GM20431 (cell line): ENCODE measurements at regions not wholly inside any gene's neighbourhood (a gene's known extent, or its start where the extent isn't known, plus 50 kb on each side); places are given as distances from the start of the nearest gene placed in this dataset.

Experiments used
- in situ Hi-C: fragments of 300-500 bp; cut with MseI, MboI; formaldehyde crosslinking; loops from one replicate; pipeline ENCODE4 v1.15.0; 2020; ENCODE audit warnings: low sequenced_read_pairs; ENCODE audit not compliant: unreplicated experiment

DNA sequence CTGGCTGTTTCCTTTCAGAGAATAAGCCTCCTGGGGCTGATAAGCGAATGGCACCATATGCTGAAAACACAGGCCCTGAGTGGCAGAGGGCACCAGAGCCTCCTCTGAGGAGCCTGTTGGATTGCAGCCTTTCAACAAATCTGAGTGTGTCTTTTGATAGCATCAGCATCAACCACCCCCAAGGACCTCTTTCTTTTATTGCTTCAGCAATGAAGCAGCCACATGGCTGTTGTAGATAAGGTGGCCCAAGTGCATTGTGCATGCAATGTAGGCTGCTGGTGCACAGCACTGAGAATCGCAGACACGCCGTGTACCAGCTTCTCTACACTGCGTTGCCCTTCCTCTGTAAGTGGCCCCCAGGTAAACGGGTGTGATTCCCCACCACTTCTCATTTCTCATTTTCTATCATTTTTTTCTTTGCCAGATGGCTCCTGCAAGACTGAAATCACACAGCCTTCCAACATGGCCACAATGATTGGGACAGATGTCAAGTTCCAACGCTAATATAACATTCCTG lies 191.7 kb downstream of the DAD1 start:
- in situ Hi-C loops, result loop anchor here (10.0 to 25.0 kb wide), 3 partner anchors 68 to 440 kb away; partner anchors contain the start of genes MMP14 and MRPL52

DNA sequence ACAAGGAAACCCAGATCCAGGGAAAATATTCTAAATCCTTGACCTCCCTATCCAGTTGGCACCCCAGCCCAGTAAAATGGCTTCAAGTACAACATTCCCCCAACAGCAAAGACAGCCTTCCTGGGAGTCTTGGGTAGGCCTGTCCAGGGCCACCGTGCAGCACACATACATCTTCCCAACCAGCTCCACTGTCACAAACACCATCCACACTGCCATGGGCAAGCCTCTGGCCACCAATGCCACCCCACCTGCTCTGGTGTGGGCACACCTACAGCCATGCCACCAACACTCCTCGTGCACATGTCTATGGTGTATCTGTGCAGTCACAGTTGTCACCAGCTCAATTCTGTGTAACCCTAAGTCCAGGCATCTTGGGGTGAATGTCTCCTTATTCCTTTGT lies 193.2 kb downstream of the DAD1 start:
- in situ Hi-C loops, result loop anchor here (10.0 to 25.0 kb wide), 3 partner anchors 69 to 441 kb away; partner anchors contain the start of genes MMP14 and MRPL52

GRCh38 chr14:22394616-22395015 lies 194.4 kb downstream of the DAD1 start:
- in situ Hi-C loops, result loop anchor here (10.0 to 25.0 kb wide), 3 partner anchors 70 to 443 kb away; partner anchors contain the start of genes MMP14 and MRPL52

DNA sequence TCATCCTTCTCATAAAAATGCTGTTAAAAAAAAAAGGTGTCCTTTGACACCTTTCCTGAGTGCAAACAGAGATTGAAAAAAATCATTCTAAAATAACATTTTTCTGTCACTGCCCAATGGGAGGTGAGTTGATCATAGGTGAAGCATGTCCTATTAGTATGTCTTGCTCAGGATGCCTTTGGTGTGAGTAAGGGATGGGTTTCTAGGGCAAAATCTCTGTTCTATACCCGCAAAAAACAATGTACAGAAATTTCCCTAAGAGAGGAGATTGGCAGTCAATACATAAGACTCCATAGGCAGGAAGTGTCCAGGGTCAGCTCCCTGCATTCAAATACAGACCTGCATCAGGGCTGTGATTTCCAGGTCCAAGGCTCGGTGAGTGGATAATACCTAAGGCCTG lies 195.2 kb downstream of the DAD1 start:
- in situ Hi-C loops, result loop anchor here (10.0 to 25.0 kb wide), 3 partner anchors 71 to 444 kb away; partner anchors contain the start of genes MMP14 and MRPL52

DNA sequence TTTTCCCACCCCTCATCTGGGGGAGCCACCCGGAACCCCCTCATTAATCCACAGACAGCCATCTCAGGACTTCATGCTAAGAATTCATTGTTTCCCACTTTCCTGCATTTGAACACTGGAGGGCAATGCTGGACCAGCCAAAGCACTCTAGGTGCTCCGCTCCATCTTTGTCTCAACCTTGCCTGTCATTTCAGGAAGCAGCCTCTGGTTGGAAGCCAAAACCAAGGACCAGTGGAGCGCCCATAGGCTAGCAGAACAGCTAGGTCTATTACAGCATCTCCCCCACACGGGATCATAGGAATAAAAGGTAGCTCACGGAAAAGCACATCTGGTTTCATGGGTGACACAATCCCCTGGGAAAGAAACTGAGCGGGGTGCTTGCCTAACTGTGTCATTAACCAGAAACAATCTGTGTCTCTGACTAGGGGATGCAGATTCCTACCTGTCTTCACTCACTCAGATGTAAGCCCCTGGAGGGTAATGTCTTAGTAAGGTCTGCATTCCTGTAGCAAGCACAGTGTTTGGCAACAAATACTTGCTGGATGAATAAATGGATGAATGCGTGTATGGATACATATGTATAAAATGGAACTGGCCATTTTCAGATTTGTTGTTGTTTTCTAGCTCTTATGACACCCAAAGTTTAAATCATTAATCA lies 197.0 kb downstream of the DAD1 start:
- in situ Hi-C loops, result loop anchor here (10.0 to 25.0 kb wide), 3 partner anchors 73 to 445 kb away; partner anchors contain the start of genes MMP14 and MRPL52

DNA sequence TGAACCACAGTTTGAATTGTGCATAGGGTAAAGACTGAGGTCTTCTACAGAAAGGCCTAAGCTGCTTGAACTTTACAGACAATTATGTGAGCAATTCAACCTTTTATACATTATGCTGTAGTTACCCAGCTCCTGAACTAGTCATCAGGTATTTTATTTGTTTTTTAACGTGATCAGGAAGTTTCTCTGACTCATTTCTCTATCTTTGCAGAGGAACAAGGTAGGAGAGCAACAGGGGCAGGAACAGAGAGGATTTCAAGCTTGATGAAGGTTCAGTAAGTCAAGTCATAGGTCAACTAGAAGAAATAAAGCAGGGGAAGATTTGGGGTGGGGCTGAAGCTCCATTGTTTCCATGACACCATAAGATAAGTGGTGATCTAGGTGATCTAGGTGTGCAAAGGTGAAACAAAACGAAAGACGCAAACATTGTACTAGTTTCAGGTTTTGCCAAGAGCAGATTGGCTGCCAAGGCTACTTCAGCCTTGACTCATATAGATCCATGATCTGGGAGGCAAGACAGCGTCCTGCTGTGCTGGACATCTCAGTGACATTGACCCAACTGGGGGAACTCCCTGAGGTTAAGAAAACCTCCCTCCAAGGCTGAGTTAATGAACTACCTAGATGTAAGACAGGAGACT lies 198.1 kb downstream of the DAD1 start:
- in situ Hi-C loops, result loop anchor here (10.0 to 25.0 kb wide), 3 partner anchors 74 to 446 kb away; partner anchors contain the start of genes MMP14 and MRPL52

DNA sequence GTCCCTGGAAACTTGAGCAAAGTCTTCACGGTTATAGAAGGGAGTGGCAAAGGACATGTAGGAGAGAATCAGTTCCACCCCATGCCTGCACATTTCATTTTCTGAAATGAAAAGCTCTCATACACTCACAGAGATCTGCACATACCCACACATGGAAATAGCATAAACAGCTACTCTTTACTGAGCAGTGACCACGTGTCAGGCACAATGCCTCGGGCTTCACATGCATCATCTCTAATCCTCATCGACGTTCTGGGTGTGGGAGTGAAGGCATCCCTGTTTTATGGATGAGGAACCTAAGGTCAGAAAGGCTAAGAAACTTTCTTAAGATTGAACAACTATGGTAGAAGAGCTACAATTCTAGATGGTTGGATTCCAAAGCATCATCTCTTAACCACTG lies 198.8 kb downstream of the DAD1 start:
- in situ Hi-C loops, result loop anchor here (10.0 to 25.0 kb wide), 3 partner anchors 75 to 447 kb away; partner anchors contain the start of genes MMP14 and MRPL52

GRCh38 chr14:22388669-22389595 lies 200.1 kb downstream of the DAD1 start:
- in situ Hi-C loops, result loop anchor here (25.0 kb wide), 2 partner anchors 173 to 448 kb away; partner anchors contain the start of genes MMP14 and MRPL52

- in situ Hi-C loops, result loop anchor here (25.0 kb wide), 2 partner anchors 174 to 449 kb away; partner anchors contain the start of genes MMP14 and MRPL52
Observed at GRCh38 chr14:22387776-22388241, 201.2 kb downstream of the DAD1 start.

- in situ Hi-C loops, result loop anchor here (25.0 kb wide), 2 partner anchors 175 to 450 kb away; partner anchors contain the start of genes MMP14 and MRPL52
Observed at GRCh38 chr14:22386924-22387775, 201.9 kb downstream of the DAD1 start.

DNA sequence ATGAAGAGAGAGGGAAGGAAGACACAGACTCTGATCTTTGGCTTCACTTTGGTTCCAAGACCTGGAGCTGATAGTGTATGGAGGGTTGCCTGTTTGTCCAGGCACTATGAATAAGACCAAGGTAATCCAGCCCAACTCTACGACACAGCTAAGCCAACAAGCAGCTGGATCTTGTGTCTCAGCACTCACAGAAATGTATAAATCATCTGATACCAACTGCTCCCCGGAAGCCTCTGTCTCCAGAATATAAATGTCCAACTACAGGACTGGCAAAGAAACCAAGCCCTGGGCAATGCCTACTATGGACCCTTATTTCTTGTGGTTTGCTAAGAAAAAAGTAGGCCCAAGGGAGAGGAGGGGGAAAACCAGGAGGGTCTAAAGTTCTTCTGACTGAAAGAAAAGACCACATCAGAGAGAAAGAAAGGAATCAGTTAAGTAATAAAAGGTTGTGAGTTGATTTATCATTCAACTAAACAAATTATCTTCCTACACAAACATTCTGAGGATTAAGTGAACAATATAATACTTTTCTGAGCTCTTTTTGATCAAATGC lies 204.0 kb downstream of the DAD1 start:
- in situ Hi-C loops, result loop anchor here (25.0 kb wide), 2 partner anchors 177 to 452 kb away; partner anchors contain the start of genes MMP14 and MRPL52

DNA sequence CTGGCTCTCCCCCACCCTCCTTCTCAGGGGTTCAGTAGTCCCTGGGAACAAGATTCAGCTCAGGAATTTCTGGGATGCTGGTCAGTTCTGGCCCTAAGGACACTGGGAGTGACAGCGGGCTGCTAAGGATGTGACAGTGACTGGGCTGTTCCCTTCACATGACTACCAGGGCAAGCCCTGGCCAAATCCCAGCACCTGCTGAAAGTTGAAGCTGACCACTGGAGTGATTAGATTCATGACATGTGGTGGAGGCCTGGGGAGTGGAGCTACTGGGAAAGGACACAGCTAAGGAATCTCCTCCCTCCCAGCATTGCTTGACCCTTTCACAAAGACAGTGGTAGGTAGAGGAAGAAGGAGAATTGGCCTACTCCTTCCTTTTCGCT lies 204.9 kb downstream of the DAD1 start:
- in situ Hi-C loops, result loop anchor here (25.0 kb wide), 2 partner anchors 178 to 453 kb away; partner anchors contain the start of genes MMP14 and MRPL52

GRCh38 chr14:22383515-22384166 lies 205.4 kb downstream of the DAD1 start:
- in situ Hi-C loops, result loop anchor here (25.0 kb wide), 2 partner anchors 179 to 454 kb away; partner anchors contain the start of genes MMP14 and MRPL52

DNA sequence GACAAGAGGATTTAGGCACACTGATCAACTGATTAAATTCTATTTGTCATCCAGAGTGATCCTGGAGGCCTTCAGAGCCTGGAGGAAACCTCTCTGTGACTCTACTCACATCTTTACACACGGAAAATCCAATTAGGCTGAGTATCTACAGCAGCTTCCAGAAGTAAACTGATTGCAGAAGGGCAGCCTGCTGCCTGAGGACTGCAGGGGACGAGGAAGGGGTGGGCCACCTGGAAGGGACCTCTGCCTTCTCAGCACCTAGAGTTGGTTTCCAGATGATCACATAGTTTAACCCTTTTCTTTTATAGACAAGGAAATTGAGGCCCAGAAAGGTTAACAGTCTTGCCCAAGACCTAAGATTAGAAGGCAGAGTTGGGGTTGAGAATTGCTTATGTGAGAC lies 206.1 kb downstream of the DAD1 start:
- in situ Hi-C loops, result loop anchor here (25.0 kb wide), 2 partner anchors 179 to 454 kb away; partner anchors contain the start of genes MMP14 and MRPL52

DNA sequence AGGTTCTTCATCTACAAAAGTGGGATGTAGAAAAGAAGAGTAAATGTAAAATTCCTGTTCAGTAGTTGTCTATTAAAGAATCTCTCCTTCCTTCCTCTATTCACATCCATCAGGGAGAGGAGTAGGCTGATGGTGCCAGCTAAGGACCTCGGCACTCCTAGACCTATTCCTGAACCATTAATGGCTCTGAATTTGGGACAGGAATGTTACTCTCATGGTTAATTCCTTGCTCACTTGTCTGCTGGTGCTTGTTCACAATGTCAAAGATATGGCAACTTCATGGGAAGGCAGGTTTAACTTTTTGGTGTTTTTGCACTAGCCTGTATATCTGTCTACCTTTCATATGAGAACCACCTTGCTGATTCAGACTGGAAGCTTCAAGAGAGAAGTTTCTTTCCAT lies 206.6 kb downstream of the DAD1 start:
- in situ Hi-C loops, result loop anchor here (25.0 kb wide), 2 partner anchors 180 to 455 kb away; partner anchors contain the start of genes MMP14 and MRPL52

- in situ Hi-C loops, result loop anchor here (25.0 kb wide), 2 partner anchors 181 to 456 kb away; partner anchors contain the start of genes MMP14 and MRPL52
Observed at GRCh38 chr14:22381766-22382165, 207.3 kb downstream of the DAD1 start.

- in situ Hi-C loops, result loop anchor here (25.0 kb wide), 2 partner anchors 181 to 456 kb away; partner anchors contain the start of genes MMP14 and MRPL52
Observed at GRCh38 chr14:22381408-22381760, 207.6 kb downstream of the DAD1 start.
